GM23248 (cell line): ENCODE measurements at regions not wholly inside any gene's neighbourhood (a gene's known extent, or its start where the extent isn't known, plus 50 kb on each side); places are given as distances from the start of the nearest gene placed in this dataset.

Experiments
- DNase-seq: peaks from one replicate; pipeline ENCODE4 v3.0.0-alpha.2; 2015
- H2AFZ ChIP-seq: fragments of 200-600 bp; sonication (generic); 2 replicates; pipeline ENCODE4 v1.6.1; 2016; ENCODE audit warnings: antibody characterized with exemption
- H3F3A ChIP-seq: fragments of 200-600 bp; sonication (generic); 2 replicates; pipeline ENCODE4 v1.6.1; 2016; ENCODE audit warnings: mild to moderate bottlenecking, antibody characterized with exemption, mixed run types; ENCODE audit not compliant: insufficient read depth
- H3K27ac ChIP-seq: fragments of 200-600 bp; sonication (generic); 2 replicates; pipeline ENCODE4 v1.5.1; 2016; ENCODE audit warnings: mild to moderate bottlenecking
- H3K27me3 ChIP-seq: fragments of 200-600 bp; sonication (generic); replicated peaks from 2 replicates; pipeline ENCODE4 v1.6.1; 2016; ENCODE audit warnings: mild to moderate bottlenecking; ENCODE audit not compliant: insufficient read depth
- H3K36me3 ChIP-seq: fragments of 200-600 bp; sonication (generic); 2 replicates; pipeline ENCODE4 v1.6.1; 2016; ENCODE audit warnings: low read depth, mild to moderate bottlenecking
- H3K4me1 ChIP-seq: fragments of 200-600 bp; sonication (generic); 2 replicates; pipeline ENCODE4 v1.6.1; 2016; ENCODE audit warnings: mild to moderate bottlenecking; ENCODE audit not compliant: insufficient read depth
- H3K4me2 ChIP-seq: fragments of 200-600 bp; sonication (generic); one replicate; pipeline ENCODE4 v1.6.1; 2016; ENCODE audit warnings: mild to moderate bottlenecking; ENCODE audit not compliant: unreplicated experiment
- H3K4me3 ChIP-seq: fragments of 200-600 bp; sonication (generic); 2 replicates; pipeline ENCODE4 v1.5.1; 2016; ENCODE audit warnings: mild to moderate bottlenecking
- H3K79me2 ChIP-seq: fragments of 200-600 bp; sonication (generic); 2 replicates; pipeline ENCODE4 v1.6.1; 2016; ENCODE audit warnings: mild to moderate bottlenecking; ENCODE audit not compliant: insufficient read depth
- H3K9ac ChIP-seq: fragments of 200-600 bp; sonication (generic); 2 replicates; pipeline ENCODE4 v1.6.1; 2016; ENCODE audit warnings: mild to moderate bottlenecking
- H3K9me2 ChIP-seq: fragments of 200-600 bp; sonication (generic); 2 replicates; pipeline ENCODE4 v1.6.1; 2016; ENCODE audit warnings: mixed run types, mild to moderate bottlenecking, moderate library complexity; ENCODE audit not compliant: insufficient read depth
- H3K9me3 ChIP-seq: fragments of 200-600 bp; sonication (generic); one replicate; pipeline ENCODE4 v1.6.1; 2017; ENCODE audit warnings: low read depth
- H4K20me1 ChIP-seq: fragments of 200-600 bp; sonication (generic); 2 replicates; pipeline ENCODE4 v1.6.0; 2016; ENCODE audit not compliant: insufficient read depth
- EZH2 ChIP-seq: fragments of 200-600 bp; sonication (generic); IDR thresholded peaks from 2 replicates; pipeline ENCODE4 v1.6.1; 2018; ENCODE audit warnings: antibody characterized with exemption, mild to moderate bottlenecking; ENCODE audit not compliant: insufficient read depth, poor library complexity, severe bottlenecking
- EZH2phosphoT487 ChIP-seq: fragments of 200-600 bp; sonication (generic); IDR thresholded peaks from 2 replicates; pipeline ENCODE4 v1.6.1; 2018; ENCODE audit warnings: antibody characterized with exemption, moderate library complexity, mild to moderate bottlenecking, low read depth; ENCODE audit not compliant: insufficient read depth
- WGBS, 2 experiments: methylation state at CpG; one replicate each; pipeline ENCODE4 v1.1.6; 2015 to 2017; ENCODE audit warnings: low lambda C conversion rate in 2 of 2, low coverage in 1 of 2; ENCODE audit errors: missing lambda C conversion rate in 2 of 2; 5-methylcytosine and 5-hydroxymethylcytosine counted together
- in situ Hi-C: fragments of 300-500 bp; cut with MboI; formaldehyde crosslinking; loops from 2 replicates; pipeline ENCODE4 v1.15.0; 2020

- in situ Hi-C loops: no loop called here
- WGBS, 2 experiments: 37 to 51% methylated on average over 5 of the region's 5 CpGs
Observed at GRCh38 chr11:15370495-15371147, 255.9 kb downstream of the INSC start.

DNA sequence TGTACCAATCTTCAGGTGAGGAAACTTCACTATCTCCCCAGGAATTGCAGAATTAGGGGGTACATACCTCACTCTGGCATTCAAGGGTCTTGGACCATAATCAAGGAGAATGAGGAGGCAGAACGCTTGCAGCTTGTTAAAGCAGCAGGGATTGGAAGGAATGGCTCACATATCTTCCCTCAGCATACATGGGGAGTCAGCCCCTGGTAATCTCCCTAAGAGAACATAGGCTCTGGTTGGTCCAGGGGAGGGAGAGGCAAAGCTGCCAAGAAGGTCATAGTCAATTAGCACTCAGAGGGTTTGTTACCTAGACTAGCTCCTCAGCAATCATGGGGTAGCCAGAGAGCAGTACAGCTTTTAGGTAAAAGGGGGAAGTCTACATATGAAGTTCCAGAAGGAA, 256.8 kb downstream of the INSC start:
- Histone ChIP-seq H3K9me3 (no peaks in the 10 kb centered on the region), H3K79me2 (no peaks in the 10 kb centered on the region), H3K36me3 (no peaks in the 10 kb centered on the region), H4K20me1 (no peaks in the 10 kb centered on the region), H3K9ac (no peak overlapping the region), H3K27ac (no peak overlapping the region), H3F3A (no peaks in the 10 kb centered on the region), H3K4me2 (no peak overlapping the region), H3K4me1 (no peaks in the 10 kb centered on the region), H2AFZ (no peak overlapping the region), H3K4me3 (no peak overlapping the region), H3K27me3 (no peaks in the 10 kb centered on the region), H3K9me2 (no peaks in the 10 kb centered on the region)
- in situ Hi-C loops: no loop called here
- no peak for DNase-seq
- 6 to 8% methylated on average over 1 of the region's 1 CpG for WGBS, 2 experiments
- TF ChIP-seq EZH2phosphoT487 (no peak), EZH2 (no peak)

More at GRCh38 chr11:15370495-15371147, 255.9 kb downstream of the INSC start:
- Histone ChIP-seq H2AFZ (no peak overlapping the region), H3K4me2 (no peak overlapping the region), H3F3A (no peaks in the 10 kb centered on the region), H3K27ac (no peak overlapping the region), H3K9me2 (no peaks in the 10 kb centered on the region), H3K27me3 (no peaks in the 10 kb centered on the region), H3K79me2 (no peaks in the 10 kb centered on the region), H3K9me3 (no peaks in the 10 kb centered on the region), H3K36me3 (no peaks in the 10 kb centered on the region), H4K20me1 (no peaks in the 10 kb centered on the region), H3K9ac (no peak overlapping the region), H3K4me3 (no peak overlapping the region), H3K4me1 (no peaks in the 10 kb centered on the region)
- no peak for DNase-seq
- TF ChIP-seq EZH2 (no peak), EZH2phosphoT487 (no peak)

GRCh38 chr11:15374418-15374817, 259.7 kb downstream of the INSC start:
- 18 to 21% methylated on average over 2 of the region's 2 CpGs for WGBS, 2 experiments
- in situ Hi-C loops: no loop called here
- H3K9ac ChIP-seq: no peak overlapping the region
- H3K9me3 ChIP-seq: no peaks in the 10 kb centered on the region
- H3K27me3 ChIP-seq: no peaks in the 10 kb centered on the region
- H4K20me1 ChIP-seq: no peaks in the 10 kb centered on the region
- no peaks in the 10 kb centered on the region for H3K36me3 ChIP-seq
- H3K9me2 ChIP-seq: no peaks in the 10 kb centered on the region
- no peak overlapping the region for H2AFZ ChIP-seq
- H3K4me1 ChIP-seq: no peaks in the 10 kb centered on the region
- no peak overlapping the region for H3K4me3 ChIP-seq
- H3K79me2 ChIP-seq: no peaks in the 10 kb centered on the region
- TF ChIP-seq EZH2phosphoT487 (no peak), EZH2 (no peak)
- no peak overlapping the region for H3K4me2 ChIP-seq
- no peaks in the 10 kb centered on the region for H3F3A ChIP-seq
- DNase-seq: no peak
- H3K27ac ChIP-seq: no peak overlapping the region

GRCh38 chr11:15378941-15379340, 264.2 kb downstream of the INSC start:
- WGBS, 2 experiments: 6 to 14% methylated on average over 2 of the region's 2 CpGs

DNA sequence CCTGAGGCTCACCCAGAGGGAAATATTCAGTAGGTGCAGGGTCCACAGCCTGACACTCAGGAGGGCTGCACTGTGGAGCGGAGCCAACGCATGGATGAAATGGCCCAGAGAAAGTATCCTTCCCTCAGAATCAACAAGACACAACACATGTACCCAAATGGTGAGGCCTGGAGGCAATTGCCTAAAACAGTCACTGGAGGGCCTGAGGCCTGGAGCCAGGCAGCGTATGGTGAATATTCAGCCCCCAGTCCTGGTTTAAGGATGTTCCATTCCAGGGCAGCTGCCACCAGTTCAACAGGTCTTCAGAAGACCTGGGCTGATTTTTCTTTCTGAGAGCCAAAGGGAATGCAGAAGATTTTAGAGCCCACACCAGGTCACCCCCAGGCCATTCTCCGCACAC, 264.8 kb downstream of the INSC start:
- H3K4me1 ChIP-seq: no peaks in the 10 kb centered on the region
- H3K4me2 ChIP-seq: no peak overlapping the region
- H3K79me2 ChIP-seq: no peaks in the 10 kb centered on the region
- H3K4me3 ChIP-seq: no peak overlapping the region
- H3F3A ChIP-seq: no peaks in the 10 kb centered on the region
- H3K9me2 ChIP-seq: no peaks in the 10 kb centered on the region
- TF ChIP-seq EZH2 (no peak), EZH2phosphoT487 (no peak)
- 77 to 80% methylated on average over 4 of the region's 4 CpGs for WGBS, 2 experiments
- H2AFZ ChIP-seq: no peak overlapping the region
- no peak overlapping the region for H3K27ac ChIP-seq
- H3K27me3 ChIP-seq: no peaks in the 10 kb centered on the region
- DNase-seq: no peak
- no peaks in the 10 kb centered on the region for H3K36me3 ChIP-seq
- no peaks in the 10 kb centered on the region for H4K20me1 ChIP-seq
- H3K9ac ChIP-seq: no peak overlapping the region
- in situ Hi-C loops: no loop called here
- H3K9me3 ChIP-seq: no peaks in the 10 kb centered on the region

More at GRCh38 chr11:15378941-15379340, 264.2 kb downstream of the INSC start:
- no peaks in the 10 kb centered on the region for H3K4me1 ChIP-seq
- no peak for DNase-seq
- no peaks in the 10 kb centered on the region for H3K27me3 ChIP-seq
- no peaks in the 10 kb centered on the region for H3F3A ChIP-seq
- TF ChIP-seq EZH2 (no peak), EZH2phosphoT487 (no peak)
- no peaks in the 10 kb centered on the region for H3K9me3 ChIP-seq
- H3K9ac ChIP-seq: no peak overlapping the region
- in situ Hi-C loops: no loop called here
- H3K4me2 ChIP-seq: no peak overlapping the region
- H3K9me2 ChIP-seq: no peaks in the 10 kb centered on the region
- H3K4me3 ChIP-seq: no peak overlapping the region
- no peaks in the 10 kb centered on the region for H4K20me1 ChIP-seq
- no peaks in the 10 kb centered on the region for H3K79me2 ChIP-seq
- no peak overlapping the region for H3K27ac ChIP-seq
- no peak overlapping the region for H2AFZ ChIP-seq
- no peaks in the 10 kb centered on the region for H3K36me3 ChIP-seq
